ENCODE measurements at regions not wholly inside any gene's neighbourhood (a gene's known extent, or its start where the extent isn't known, plus 50 kb on each side); places are given as distances from the start of the nearest gene placed in this dataset.

DNA sequence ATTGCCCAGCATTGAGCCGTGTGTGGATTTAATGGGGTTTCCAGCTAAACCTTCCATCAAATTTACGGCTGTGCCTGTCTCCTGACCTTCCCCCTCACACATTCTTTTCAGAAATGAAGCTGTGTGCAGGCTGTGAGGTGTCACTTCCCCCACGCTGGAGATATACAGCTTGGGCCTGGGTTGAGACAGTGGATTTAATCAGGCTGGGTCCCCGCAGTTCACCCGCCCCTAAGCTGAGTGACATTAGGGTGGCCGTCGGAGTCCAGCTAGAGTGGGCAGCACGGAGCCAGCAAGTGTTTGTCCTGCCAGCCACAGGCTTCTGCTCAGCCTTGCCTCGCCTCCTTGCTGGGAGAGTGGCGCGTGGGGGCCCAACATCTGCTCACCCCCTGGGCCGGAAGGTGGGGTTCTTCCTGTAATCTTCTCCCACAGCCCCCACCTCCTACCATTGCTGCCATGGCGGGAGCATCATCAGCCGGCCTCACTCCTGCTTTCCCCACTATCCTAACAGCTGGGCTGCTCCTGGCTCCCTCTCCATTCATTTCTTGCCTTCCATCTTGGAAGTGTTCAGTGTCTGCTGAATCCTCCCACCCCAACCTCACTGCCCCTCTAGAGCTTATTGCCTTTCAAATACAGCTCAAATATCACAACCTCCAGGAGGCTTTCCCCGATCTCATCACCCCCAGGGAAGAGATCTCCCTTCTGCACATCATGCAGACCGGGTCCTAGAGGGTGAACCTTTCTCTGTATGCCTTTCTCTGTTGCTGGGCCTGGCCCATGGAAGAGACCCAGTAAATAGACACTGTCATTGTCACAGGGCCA is 149.0 kb downstream of the GLI2 start:
- DNase-seq: no peak

DNA sequence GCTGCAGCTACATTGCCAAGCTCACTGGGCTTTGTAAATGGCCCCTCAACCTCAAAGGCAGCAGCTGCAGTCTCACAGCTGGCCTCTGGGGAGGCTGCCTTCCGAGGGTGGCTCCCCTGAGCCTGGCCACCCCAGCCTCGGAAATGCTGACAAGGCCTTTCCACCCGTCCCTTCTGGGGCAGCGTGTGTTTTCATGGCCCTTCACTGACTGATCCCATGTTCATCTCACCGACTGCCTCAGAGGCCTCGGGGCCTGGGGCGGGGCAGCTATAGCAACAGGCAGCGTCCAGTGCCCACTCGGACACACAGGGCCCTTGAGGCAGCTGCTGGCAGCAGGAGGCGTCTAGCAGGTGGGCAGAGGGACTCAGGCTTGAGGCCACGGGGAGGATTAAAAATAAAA is 149.7 kb downstream of the GLI2 start:
- no peak for DNase-seq

DNA sequence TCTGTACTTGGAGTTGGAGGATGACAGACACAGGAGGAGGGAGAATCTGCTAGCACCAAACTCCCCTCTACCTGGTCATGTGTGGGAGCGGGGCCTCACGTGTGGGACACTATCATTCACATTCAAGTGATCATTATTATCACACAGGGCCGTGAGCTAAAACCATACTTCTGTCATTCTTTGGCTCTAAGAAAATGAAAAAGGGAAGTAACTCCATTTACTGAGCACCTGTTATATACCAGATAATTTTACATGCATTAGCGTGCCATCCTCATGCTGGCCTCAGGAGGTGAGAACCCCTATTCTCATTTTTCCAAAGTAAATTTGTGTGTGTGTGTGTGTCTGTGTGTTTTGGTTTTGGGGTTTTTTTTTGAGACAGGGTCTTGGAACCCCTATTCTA is 150.1 kb downstream of the GLI2 start:
- DNase-seq: no peak

DNA sequence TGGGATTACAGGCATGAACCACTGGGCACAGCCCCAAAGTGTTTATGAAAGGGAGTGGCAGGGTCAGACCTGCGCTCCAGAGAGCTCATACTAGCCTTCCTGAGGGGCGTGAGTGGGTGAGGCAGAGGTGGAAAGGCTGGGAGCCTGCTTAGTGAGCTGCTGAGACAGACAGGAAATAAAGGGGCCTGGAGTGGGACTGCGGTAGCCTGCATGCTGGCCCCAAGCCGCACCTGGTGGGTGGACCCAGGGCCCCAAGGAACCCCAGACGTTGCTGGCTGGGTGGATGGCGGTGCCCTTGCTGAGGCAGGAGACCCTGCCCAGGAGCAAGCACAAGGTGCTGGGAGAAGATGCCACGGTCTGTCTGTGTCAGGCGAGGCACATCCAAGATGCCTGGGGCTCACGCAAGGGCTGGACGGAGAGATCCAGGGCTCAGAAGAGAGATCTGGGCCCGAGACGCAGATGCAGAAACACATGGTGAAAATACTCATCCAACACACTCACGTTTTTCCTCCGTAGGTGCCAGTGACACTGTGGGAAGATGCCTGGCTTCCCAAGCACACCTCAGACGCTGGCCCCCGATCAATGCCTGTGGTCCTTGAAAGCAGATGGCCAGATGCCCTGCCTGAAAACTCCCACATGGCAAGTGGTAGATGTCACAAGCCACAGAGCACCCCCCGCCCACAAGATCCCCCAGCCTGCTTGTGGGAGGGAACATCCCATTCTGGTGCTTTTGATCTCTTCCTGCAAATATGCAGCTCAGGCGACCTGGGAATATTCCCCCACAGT is 151.1 kb downstream of the GLI2 start:
- DNase-seq: no peak

DNA sequence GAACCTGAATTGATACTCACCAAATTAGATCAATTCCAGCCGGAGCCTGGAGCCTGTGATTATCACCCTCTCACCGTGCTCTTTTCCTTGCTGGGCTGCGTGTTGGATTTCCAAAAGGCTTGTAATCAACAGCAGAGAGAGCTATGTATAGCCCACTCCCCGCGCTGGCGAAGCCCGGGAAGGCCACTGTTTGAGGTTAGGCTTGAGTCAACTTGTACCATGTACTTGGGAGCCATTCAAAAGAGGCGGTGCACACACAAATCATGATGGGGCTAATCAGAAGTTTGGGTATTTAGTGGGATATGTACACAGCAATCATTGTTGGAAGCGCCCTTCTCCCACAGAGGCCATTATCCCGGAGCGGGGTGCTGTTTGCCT is 151.6 kb downstream of the GLI2 start:
- DNase-seq: no peak

DNA sequence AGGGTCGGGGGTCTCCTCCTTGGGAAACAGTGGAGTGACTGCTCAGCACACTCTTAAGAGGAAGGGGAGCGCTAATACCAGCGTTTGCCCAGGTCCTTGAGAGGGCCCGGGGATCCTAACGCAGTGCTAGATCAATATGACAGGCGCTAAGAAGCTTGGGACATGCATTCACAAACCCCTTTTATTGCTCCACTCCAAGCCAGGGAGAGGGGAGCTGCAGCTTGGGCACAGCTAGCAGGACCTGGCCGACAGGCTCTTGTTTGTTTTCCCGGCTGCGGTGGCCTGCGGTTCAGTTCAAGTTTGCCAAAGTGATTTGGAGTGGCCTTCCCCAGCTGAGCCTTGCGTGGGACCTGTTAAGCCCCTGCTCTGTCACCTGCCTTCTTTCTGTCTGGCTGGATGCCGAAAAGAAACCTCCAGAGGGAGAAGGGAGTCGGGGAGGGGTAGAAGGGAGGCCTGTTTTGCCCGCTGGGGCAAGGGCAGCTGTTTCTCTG is 152.1 kb downstream of the GLI2 start:
- no peak for DNase-seq

DNA sequence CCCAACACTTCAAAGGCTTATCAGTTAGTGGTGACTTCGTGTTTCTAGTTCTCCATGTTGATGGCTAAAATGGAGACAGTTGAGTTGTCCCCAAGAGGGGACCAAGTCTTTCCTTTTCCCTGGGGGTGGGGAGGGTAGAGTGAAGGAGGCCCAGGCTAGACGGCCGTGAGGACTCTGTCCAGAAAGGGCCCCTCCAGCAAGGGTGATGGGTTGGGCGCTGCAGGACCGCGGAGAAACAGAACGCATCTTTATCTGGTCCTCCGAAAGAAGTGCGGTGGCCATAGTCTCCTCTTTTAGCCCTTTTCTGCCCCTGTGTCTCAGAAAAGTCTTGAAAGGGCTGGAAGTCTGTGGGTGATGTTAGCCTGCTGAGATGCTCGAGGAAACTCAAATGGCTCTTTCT is 153.2 kb downstream of the GLI2 start:
- DNase-seq: no peak

DNA sequence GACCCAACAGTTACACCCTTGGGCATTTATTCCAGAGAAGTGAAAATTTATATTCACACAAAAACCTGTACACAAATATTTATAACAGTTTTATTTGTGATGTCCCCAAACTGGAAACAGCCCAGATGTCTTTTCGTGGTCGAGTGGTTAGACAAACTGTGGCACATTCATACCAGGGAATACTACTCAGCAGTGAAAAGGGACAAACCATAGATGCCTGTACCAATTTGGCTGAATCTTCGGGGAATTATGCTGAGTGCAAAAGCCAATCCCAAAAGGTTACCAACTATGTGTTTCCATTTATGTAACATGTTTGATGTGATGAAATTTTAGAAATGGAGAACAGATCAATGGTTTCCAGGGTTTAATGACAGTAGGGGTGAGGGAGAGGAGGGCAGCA is 154.3 kb downstream of the GLI2 start:
- DNase-seq: no peak

DNA sequence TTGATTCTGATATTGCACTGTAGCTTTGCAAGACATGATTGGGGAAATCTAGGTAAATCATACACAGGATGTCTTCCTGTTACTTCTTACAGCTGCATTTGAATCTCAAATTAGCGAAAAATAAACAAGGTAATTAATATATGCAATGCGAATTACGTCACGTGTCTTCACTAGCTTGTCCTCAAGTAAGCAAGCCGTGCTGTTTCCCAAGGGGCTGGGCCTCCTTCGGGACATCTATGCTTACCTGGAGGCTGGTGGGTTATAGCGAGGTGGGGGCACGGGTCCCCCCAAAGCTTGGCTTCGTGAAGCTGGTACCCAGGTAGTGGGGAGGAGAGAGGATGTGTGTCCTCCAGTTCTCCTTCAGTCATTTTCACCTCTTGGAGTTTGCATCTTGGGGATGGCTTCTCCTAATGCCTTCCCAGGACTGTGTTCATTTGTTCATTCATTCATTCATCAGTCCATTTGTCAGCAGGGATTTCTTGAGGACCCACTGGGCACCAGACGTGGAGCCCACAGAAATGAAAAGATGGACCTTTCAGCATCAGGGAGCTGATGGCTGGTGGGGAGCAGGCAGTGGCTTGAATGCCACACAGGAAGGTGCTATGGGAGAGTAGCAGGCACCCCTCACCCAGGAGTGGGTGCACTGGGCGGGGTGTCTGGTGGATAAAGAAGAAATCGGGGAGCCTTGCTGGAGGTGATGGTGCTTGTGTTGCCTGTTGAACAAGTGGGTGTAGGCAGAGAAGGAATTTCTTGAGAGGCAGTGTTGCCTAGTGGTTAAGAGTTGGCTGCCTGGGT is 155.1 kb downstream of the GLI2 start:
- no peak for DNase-seq

DNA sequence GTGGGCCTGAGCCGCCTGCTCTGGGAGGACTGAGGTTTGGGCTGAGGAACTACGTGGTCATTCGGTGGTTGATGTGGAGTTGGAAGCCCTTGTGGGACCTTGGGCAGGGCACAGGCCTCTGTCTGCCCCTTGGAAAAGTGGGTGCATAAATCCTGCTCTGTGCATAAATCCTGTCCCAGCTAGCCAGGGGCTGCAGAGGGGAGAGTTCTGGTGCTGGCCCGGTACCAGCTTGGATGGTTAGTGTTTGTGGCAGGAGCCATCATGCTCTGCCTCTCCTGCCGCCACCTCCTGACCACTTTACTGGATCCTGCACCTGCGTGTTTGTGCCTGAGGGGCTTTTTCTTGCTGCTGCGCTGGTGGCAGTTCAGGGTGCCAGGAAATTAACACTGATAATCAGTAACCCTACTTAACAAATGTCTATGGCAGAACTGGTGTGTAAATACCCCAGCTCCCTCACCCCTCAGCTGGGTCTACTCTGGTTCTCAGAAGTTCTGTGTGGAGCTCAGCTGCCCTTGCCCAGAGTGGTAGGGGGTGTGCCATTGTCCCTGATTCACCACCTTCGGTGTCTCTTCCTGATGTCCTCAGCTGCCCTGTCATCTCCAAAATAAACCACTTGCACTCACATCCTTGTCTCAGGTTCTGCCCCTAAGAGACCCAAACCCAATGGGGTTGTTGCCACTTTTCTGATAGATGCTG is 156.8 kb downstream of the GLI2 start:
- no peak for DNase-seq

DNA sequence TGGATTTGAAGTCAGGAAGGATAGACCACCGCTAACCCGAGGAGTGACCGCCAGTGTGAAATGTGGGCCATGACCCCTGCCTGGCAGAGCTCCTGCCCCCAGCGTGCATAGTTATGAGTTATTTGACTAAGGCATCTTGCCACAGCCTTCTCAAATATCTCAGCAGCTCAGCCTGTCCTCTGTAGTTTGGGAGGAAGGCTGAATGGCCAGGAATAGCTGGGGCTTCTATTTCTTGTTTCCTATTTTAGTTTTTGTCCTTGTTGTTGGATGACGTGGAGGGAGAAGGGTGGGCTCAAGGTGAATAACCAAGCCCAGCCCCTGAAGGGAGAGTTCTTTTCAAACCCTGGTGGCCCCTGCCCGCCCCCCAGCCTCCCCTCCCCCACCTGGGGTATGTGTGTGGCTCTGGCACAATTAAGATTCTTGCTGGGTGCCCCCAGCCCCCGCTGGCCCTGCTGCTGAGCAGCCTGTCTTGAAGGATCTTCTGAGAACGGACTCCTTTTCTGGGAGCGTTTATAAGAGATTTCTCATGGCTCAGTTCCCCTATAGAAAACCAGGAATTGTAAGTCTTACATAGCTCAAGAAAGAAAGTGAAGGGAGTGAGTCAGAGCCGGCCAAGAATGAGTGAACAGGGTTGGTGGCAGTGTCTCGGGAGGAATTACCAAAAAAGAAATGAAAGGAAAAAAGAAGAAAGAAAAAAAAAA is 157.4 kb downstream of the GLI2 start:
- DNase-seq: no peak

DNA sequence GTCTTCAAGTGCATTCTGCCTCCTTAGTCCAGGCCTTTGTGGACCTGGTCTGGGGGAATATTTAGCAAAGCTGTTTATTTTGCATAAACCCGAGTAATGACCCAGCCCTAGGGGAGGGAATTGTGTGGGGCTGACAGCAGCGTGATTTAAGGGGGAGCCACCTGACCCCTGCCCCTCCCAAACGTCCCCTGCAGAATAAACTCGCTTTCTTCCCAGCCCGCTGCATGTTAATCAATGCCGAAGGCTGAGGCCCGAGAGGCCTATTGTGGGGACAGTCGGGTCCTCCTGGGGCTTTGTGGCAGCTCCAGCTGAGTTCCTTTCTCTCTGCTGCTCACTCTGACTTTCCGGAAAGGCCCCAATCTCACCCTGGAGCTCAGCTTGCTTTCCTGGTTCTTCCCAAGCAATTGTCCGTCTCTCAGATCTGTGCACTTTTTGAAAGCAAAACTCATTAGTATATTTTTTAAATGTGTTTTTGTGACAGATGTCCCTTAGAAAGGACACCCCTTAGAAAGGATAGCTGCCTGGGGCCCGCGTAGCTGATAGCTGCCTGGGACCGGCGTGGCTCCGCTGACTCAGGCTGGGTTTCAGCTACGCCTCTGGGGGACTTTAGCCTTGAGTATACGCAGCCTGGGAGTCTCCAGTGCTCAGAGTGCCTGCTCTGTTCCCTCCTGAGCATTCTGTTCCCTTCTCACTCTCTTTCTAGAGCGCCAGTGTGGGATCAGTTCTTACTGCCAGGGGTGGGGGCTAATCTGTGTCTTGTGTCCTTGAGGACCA is 158.3 kb downstream of the GLI2 start:
- no peak for DNase-seq

DNA sequence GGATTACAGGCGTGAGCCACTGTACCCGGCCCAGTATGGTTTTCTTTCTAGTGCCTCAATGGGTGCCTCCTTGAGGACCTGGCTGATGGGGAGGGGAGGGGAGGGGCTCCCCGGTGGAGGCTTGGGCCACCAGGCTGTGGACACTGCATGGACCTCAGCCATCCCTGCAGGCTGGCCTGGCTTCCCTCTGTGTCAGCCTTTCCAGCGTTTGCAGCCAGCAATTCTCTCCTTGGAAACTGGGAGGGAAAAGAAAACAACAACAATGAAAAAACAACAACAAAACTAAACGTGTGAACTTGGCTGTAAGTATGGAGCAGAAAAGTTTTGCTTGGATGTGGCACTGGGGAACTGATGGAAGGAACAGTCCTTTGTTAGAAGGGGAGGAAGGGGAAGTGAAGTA is 159.3 kb downstream of the GLI2 start:
- no peak for DNase-seq

DNA sequence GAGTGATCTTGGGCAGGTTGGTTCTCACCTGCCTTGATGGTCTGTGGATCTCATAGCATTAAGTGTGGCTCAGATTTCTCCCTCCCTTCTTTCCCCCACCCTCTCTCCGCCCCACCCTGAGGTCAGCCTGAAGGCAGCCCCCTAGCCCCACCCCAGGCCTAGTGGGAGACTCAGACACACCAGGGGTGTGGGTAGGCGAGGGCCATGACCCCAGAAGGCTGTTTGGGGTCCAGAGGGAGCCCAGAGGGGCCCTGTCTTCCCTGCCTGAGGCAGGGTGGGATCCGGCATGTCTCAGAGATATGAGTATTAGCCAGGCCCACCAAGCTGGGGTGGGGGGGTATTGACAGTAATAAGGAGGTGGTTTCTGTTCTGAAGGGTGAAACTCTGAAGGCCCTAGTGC is 160.5 kb downstream of the GLI2 start:
- no peak for DNase-seq

DNA sequence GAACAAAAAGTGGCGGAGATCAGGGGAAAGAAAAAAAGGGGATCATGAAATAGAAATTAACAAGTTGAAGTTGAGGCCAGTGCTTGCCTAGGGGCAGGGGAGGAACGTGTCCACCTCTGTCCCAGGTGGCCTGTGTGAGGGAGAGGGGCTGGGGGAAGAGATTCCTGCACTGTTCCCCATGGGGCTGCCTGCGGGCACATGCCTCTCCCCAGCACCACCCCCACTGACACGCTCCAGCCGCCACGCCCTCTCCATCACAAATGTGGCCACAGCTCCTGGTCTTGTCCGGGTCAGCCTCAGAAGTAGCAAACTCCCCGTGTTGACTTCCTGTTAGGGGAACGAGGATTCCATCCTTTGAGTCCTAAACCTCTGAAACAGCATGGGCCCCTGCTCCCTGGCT is 161.2 kb downstream of the GLI2 start:
- DNase-seq: no peak

DNA sequence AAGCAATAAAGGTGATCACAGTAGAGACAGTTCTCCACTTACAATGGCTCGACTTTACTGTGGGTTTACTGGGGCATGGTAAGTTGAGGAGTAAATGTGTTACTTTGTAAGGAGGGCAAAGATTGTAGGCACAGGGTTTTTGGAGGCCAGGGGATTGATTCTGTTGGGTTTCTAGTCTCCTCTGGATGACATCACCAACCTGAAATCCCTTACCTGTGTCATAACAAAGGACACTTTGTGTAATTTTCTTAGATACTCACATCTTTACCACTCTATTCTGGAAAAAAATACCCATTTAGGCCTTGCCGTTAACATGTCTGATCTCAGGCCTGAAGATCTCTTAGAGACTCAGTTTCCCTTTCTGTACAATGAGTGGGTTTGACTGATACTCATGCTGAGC is 161.7 kb downstream of the GLI2 start:
- DNase-seq: no peak

DNA sequence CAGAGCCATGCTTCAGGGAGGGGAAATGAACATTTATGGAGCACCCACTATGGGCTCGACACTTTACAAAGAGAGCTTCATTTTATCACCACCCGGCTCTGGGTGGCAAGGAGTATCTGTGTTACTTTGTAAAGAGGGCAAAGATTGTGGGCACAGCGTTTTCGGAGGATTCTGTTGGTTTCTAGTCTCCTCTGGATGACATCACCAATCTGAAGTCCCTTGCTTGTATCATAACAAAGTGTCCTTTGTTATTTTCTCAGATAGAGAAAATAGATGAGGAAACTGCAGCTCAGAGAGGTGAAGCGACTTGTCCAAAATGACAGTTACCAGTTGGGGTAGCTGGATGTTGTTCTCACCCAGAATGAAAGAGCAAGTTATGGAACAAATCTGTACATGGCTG is 162.8 kb downstream of the GLI2 start:
- DNase-seq: no peak

DNA sequence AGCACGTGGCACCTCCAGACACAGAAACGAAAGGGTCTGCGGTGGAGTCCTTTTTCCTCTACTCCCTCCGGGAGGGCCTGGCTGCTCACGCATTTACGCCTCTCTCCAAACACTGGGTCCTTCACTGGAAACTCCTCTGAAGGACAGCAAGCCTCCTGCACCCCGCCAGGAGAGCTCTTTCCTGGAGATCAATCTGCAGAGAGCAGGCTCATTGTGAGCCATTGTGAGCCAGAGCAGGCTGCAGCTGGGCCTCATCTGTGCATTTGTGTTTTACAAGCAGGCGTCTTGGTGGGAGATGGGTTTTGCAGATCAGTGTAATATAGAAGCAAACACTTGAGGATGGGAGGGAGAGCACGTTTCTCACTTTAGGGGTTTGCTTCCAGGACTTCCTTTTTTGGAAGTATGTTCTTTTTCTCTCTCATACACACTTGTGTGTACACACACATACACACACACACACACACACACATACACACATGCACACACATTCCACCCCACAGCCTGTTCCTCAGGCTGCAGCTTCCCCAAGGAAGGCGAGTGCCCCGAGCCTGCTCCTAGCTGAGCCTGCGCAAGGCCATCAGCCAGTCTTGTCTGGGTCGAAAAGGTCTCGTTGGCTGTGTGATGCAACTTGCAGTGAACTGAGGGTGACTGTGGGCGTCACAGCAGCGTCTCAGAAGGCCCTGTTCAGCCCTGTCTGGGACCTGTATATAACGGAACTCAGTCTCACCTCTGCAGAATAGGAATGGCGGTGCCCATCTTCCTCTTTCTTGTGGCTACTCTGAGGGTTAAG is 163.5 kb downstream of the GLI2 start:
- DNase-seq: no peak

DNA sequence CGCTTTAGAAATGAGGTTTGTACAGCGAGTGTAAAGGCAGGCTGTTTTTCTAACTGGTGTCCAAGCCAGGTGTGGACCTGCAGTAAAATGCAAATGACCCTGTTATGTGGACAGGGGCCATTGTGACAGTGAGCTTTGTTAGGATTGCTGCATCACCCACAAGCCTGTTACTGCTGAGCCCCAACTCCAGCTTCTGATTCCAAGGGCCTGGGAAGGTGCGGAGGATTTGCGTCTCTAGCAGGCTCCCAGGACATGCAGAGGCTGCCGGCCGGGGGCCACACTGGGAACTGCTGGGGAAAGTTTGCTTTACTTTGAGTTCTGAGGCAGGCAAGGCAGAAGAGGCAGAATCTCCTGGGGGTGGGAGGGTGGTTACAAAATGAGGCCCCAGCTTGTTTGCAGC is 164.1 kb downstream of the GLI2 start:
- DNase-seq: no peak

DNA sequence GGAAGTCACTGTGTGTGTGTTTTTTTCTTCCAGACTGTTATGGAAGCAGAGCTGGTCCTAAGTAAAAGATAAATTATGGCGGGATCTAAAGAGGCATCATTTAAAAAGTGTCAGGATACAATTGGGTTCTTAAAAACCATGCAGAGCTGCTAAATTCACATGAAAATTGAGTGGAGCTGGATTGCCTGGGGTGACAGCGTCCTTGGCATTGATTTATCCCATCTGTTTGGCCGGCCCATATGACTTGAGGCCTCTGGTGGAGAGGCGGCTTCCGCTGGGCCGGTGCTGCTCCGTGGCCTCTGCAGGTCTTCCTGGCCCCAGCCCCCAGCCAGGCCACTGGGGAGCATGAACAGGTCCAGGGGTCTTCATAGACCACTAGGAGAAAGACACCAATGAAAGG is 165.5 kb downstream of the GLI2 start:
- DNase-seq: no peak

DNA sequence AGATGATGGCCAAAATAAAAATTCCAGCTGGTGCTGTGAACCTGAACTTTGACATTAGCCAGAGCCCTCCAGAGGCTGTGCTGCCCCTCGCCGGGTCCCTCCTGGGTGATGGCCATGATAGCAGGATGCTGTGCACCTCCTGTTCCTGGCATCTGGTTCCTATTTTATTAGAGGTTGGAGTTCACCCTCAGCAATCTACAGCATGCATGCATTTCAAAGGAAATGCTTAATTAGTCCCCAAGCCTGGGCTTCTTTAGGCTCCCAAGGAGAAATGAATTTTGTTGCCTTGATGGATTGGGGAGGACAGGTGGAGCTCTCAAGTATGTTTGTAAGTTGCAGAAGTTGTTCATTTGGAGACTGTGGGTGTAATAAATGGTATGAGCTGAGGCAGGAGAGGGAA is 166.9 kb downstream of the GLI2 start:
- no peak for DNase-seq

Data from SW 1271 (cell line).